SK-N-SH (cell line): ENCODE measurements at regions not wholly inside any gene's neighbourhood (a gene's known extent, or its start where the extent isn't known, plus 50 kb on each side); places are given as distances from the start of the nearest gene placed in this dataset.

Source experiments
- CTCF ChIA-PET: fragments of 300-600, 350-600 bp; formaldehyde crosslinking; extraction: SDS; loops from one replicate; lab custom pipeline; 2021; lab: Yijun Ruan, JAX
- POLR2A ChIA-PET: fragments of 350-600 bp; sonication (Branson Sonifier 250); formaldehyde crosslinking; extraction: SDS; loops from one replicate; lab custom pipeline; 2020; ENCODE audit warnings: antibody characterized with exemption, inconsistent platforms; lab: Yijun Ruan, JAX
- DNase-seq: peaks from one replicate; pipeline ENCODE4 v3.0.0; 2012
- H2AFZ ChIP-seq: fragments of 200-600 bp; sonication (generic); 2 replicates; pipeline ENCODE4 v1.8.1; 2016; ENCODE audit warnings: antibody characterized with exemption, mild to moderate bottlenecking, low read depth
- H3F3A ChIP-seq: fragments of 200-600 bp; sonication (generic); replicated peaks from 2 replicates; pipeline ENCODE3; 2016; ENCODE audit warnings: antibody characterized with exemption, mild to moderate bottlenecking; ENCODE audit not compliant: insufficient read depth
- H3K27ac ChIP-seq, 2 experiments: fragments of 200-500 bp in 1 of 2; fragments of 200-600 bp in 1 of 2; sonication (Bioruptor generic) in 1 of 2; sonication (generic), shearing (Covaris generic) in 1 of 2; 2 replicates each; pipeline versions ENCODE4 v1.5.1 to v1.6.1; 2014 to 2016; ENCODE audit warnings: low read depth in 2 of 2, inconsistent platforms in 1 of 2, low read length in 1 of 2, mild to moderate bottlenecking in 1 of 2, mixed read lengths in 1 of 2
- H3K27me3 ChIP-seq: fragments of 200-600 bp; sonication (generic), shearing (Covaris generic); 2 replicates; pipeline ENCODE4 v1.6.1; 2016; ENCODE audit warnings: mixed run types; ENCODE audit not compliant: insufficient read depth
- H3K36me3 ChIP-seq, 2 experiments: fragments of 200-500 bp in 1 of 2; fragments of 200-600 bp in 1 of 2; sonication (Bioruptor generic) in 1 of 2; sonication (generic) in 1 of 2; replicated peaks in 1 of 2; 2 replicates each; pipeline versions ENCODE3 to v1.5.1; 2014 to 2016; ENCODE audit warnings: low read length in 1 of 2, mild to moderate bottlenecking in 1 of 2; ENCODE audit not compliant: insufficient read depth in 2 of 2, control insufficient read depth in 1 of 2
- H3K4me1 ChIP-seq, 2 experiments: fragments of 200-500 bp in 1 of 2; fragments of 200-600 bp in 1 of 2; sonication (Bioruptor generic) in 1 of 2; sonication (generic), shearing (Covaris generic) in 1 of 2; 2 replicates each; pipeline versions ENCODE4 v1.5.1 to v1.6.1; 2014 to 2016; ENCODE audit warnings: low read depth in 1 of 2, low read length in 1 of 2, mixed run types in 1 of 2; ENCODE audit not compliant: insufficient read depth in 2 of 2, control insufficient read depth in 1 of 2
- H3K4me2 ChIP-seq: fragments of 200-600 bp; sonication (generic), shearing (Covaris generic); 2 replicates; pipeline ENCODE4 v1.6.1; 2017; ENCODE audit warnings: mixed run types
- H3K4me3 ChIP-seq, 2 experiments: fragments of 200-500 bp in 1 of 2; fragments of 200-600 bp in 1 of 2; sonication (Bioruptor generic) in 1 of 2; sonication (generic), shearing (Covaris generic) in 1 of 2; 2 replicates each; pipeline versions ENCODE4 v1.5.1 to v1.8.1; 2014 to 2016; ENCODE audit warnings: low read depth in 2 of 2, inconsistent platforms in 1 of 2, low read length in 1 of 2, mild to moderate bottlenecking in 1 of 2, mixed read lengths in 1 of 2, moderate library complexity in 1 of 2
- H3K79me2 ChIP-seq: fragments of 200-600 bp; sonication (generic); 2 replicates; pipeline ENCODE4 v1.8.1; 2017; ENCODE audit warnings: mild to moderate bottlenecking; ENCODE audit not compliant: insufficient read depth
- H3K9ac ChIP-seq: fragments of 200-600 bp; sonication (generic); 2 replicates; pipeline ENCODE4 v1.6.1; 2017; ENCODE audit warnings: mixed run types
- H3K9me2 ChIP-seq: fragments of 200-600 bp; sonication (generic); 2 replicates; pipeline ENCODE4 v1.6.1; 2017; ENCODE audit warnings: mixed run types
- H3K9me3 ChIP-seq: fragments of 200-600 bp; sonication (generic); 2 replicates; pipeline ENCODE4 v1.6.1; 2017; ENCODE audit warnings: mixed run types, mild to moderate bottlenecking, moderate library complexity
- H4K20me1 ChIP-seq: fragments of 200-600 bp; sonication (generic); 2 replicates; pipeline ENCODE4 v1.6.1; 2017; ENCODE audit warnings: mild to moderate bottlenecking, mixed run types; ENCODE audit not compliant: insufficient read depth
- CHD2 ChIP-seq: fragments of 150-350 bp; IDR thresholded peaks from 2 replicates; pipeline ENCODE4 v1.6.1; 2018; ENCODE audit warnings: low read length; ENCODE audit not compliant: partially characterized antibody
- FOXJ3 ChIP-seq: sonication (generic); formaldehyde crosslinking; IDR thresholded peaks from 2 replicates; pipeline ENCODE4 v1.5.1; 2020; ENCODE audit warnings: mild to moderate bottlenecking, missing genetic modification reagents
- GATA2 ChIP-seq: sonication (generic); formaldehyde crosslinking; IDR thresholded peaks from 2 replicates; pipeline ENCODE4 v1.5.0; 2020; ENCODE audit warnings: mild to moderate bottlenecking, missing genetic modification reagents
- IRF3 ChIP-seq: fragments of 150-350 bp; IDR thresholded peaks from 2 replicates; pipeline ENCODE4 v1.6.1; 2016; ENCODE audit warnings: mild to moderate bottlenecking, low read depth, low read length
- NFIC ChIP-seq: IDR thresholded peaks from 2 replicates; pipeline ENCODE4 v1.4.0; 2012; ENCODE audit warnings: borderline replicate concordance
- PBX3 ChIP-seq: IDR thresholded peaks from 2 replicates; pipeline ENCODE4; 2012
- POLR2AphosphoS5 ChIP-seq: IDR thresholded peaks from 2 replicates; pipeline ENCODE4 v1.6.1; 2012; ENCODE audit warnings: low read depth, low read length
- SMC3 ChIP-seq: IDR thresholded peaks from 2 replicates; pipeline ENCODE4 v1.6.1; 2012; ENCODE audit warnings: low read depth, low read length, improper control_type of control experiment
- TEAD4 ChIP-seq: IDR thresholded peaks from 2 replicates; pipeline ENCODE4 v1.4.0; 2012; ENCODE audit warnings: mild to moderate bottlenecking, borderline replicate concordance; ENCODE audit not compliant: insufficient read depth
- WGBS: methylation state at CpG from one replicate; pipeline ENCODE4 v1.1.6; 2017; ENCODE audit warnings: low lambda C conversion rate; 5-methylcytosine and 5-hydroxymethylcytosine counted together
- TF ChIP-seq, protein P1 (sequence below): IDR thresholded peaks from 2 replicates; pipeline ENCODE4 v1.6.1; 2012; ENCODE audit warnings: mild to moderate bottlenecking, low read depth, low read length, moderate library complexity

- DNase-seq = no peak
- Histone ChIP-seq H3K36me3 (no peaks in the 10 kb centered on the region), H3K9me2 (no peaks in the 10 kb centered on the region), H2AFZ (no peak overlapping the region), H3K4me3 (no peak overlapping the region), H3K4me1 (no peaks in the 10 kb centered on the region), H3F3A (no peaks in the 10 kb centered on the region), H3K4me2 (no peak overlapping the region), H3K27ac (no peak overlapping the region), H4K20me1 (no peaks in the 10 kb centered on the region), H3K9ac (no peak overlapping the region), H3K9me3 (no peaks in the 10 kb centered on the region), H3K79me2 (no peaks in the 10 kb centered on the region), H3K27me3 (no peaks in the 10 kb centered on the region)
- WGBS = 74% methylated on average over 2 of the region's 2 CpGs
- CTCF ChIA-PET = interaction anchor here (1.6 kb wide), 1 partner anchor 38 kb away, joined by 4 read pairs; no protein-coding TSS in a partner anchor
- TF ChIP-seq, protein P1, sequence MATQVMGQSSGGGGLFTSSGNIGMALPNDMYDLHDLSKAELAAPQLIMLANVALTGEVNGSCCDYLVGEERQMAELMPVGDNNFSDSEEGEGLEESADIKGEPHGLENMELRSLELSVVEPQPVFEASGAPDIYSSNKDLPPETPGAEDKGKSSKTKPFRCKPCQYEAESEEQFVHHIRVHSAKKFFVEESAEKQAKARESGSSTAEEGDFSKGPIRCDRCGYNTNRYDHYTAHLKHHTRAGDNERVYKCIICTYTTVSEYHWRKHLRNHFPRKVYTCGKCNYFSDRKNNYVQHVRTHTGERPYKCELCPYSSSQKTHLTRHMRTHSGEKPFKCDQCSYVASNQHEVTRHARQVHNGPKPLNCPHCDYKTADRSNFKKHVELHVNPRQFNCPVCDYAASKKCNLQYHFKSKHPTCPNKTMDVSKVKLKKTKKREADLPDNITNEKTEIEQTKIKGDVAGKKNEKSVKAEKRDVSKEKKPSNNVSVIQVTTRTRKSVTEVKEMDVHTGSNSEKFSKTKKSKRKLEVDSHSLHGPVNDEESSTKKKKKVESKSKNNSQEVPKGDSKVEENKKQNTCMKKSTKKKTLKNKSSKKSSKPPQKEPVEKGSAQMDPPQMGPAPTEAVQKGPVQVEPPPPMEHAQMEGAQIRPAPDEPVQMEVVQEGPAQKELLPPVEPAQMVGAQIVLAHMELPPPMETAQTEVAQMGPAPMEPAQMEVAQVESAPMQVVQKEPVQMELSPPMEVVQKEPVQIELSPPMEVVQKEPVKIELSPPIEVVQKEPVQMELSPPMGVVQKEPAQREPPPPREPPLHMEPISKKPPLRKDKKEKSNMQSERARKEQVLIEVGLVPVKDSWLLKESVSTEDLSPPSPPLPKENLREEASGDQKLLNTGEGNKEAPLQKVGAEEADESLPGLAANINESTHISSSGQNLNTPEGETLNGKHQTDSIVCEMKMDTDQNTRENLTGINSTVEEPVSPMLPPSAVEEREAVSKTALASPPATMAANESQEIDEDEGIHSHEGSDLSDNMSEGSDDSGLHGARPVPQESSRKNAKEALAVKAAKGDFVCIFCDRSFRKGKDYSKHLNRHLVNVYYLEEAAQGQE = no peak
- TF ChIP-seq CHD2 = no peak
- TF ChIP-seq IRF3 = no peak
- TF ChIP-seq PBX3 = no peak
- no peak for TF ChIP-seq GATA2 (CRISPR knock-in tag)
- no peak for TF ChIP-seq FOXJ3 (CRISPR knock-in tag)
- TF ChIP-seq NFIC = no peak
- POLR2A ChIA-PET = no interaction called here
These were observed 227.2 kb upstream of the ARHGAP20 start for GRCh38 chr11:110939471-110939870.

GRCh38 chr11:110935018-110935640, 222.9 kb upstream of the ARHGAP20 start:
- no peaks in the 10 kb centered on the region for H3K27me3 ChIP-seq
- H3K4me3 ChIP-seq = no peak overlapping the region
- no peaks in the 10 kb centered on the region for H3K4me1 ChIP-seq
- H3K4me2 ChIP-seq = no peak overlapping the region
- no peaks in the 10 kb centered on the region for H4K20me1 ChIP-seq
- DNase-seq = no peak
- no peaks in the 10 kb centered on the region for H3K9me3 ChIP-seq
- no peaks in the 10 kb centered on the region for H3K9me2 ChIP-seq
- H3F3A ChIP-seq = no peaks in the 10 kb centered on the region
- H3K9ac ChIP-seq = no peak overlapping the region
- 83% methylated on average over 2 of the region's 2 CpGs for WGBS
- POLR2A ChIA-PET = no interaction called here
- H2AFZ ChIP-seq = no peak overlapping the region
- TF ChIP-seq SMC3 = no peak
- TF ChIP-seq POLR2AphosphoS5 = no peak
- no peak for TF ChIP-seq TEAD4
- CTCF ChIA-PET = no interaction called here
- no peaks in the 10 kb centered on the region for H3K79me2 ChIP-seq
- no peaks in the 10 kb centered on the region for H3K36me3 ChIP-seq
- H3K27ac ChIP-seq = no peak overlapping the region
